HG03354 (cell line): ENCODE measurements at regions not wholly inside any gene's neighbourhood (a gene's known extent, or its start where the extent isn't known, plus 50 kb on each side); places are given as distances from the start of the nearest gene placed in this dataset.
"Not testable (repeated sequence)": the region's sequence is repeated elsewhere in the genome, so short reads cannot be mapped to it uniquely, and the experiment has no call there.

Source experiments
- ATAC-seq: cut with Tn5 transposase; IDR thresholded peaks from one replicate; pipeline ENCODE4 v1.9.1; 2021; ENCODE audit warnings: mild to moderate bottlenecking; ENCODE audit not compliant: unreplicated experiment, poor library complexity, severe bottlenecking

- no peak for ATAC-seq
These were observed 365.2 kb downstream of the HGF start for GRCh38 chr7:81404669-81405068.

GRCh38 chr7:81402227-81402626 lies 367.6 kb downstream of the HGF start:
- no peak for ATAC-seq

GRCh38 chr7:81399471-81399870 lies 370.4 kb downstream of the HGF start:
- no peak for ATAC-seq

GRCh38 chr7:81394029-81394428 lies 375.8 kb downstream of the HGF start:
- no peak for ATAC-seq

GRCh38 chr7:81393018-81393417 lies 376.8 kb downstream of the HGF start:
- no peak for ATAC-seq

GRCh38 chr7:81385370-81385769 lies 384.5 kb downstream of the HGF start:
- no peak for ATAC-seq

- no peak for ATAC-seq
These were observed 386.0 kb downstream of the HGF start for GRCh38 chr7:81383846-81384245.

GRCh38 chr7:81374641-81375040 lies 395.2 kb downstream of the HGF start:
- not testable (repeated sequence) for ATAC-seq

GRCh38 chr7:81370822-81371221 lies 399.0 kb downstream of the HGF start:
- ATAC-seq, result no peak

GRCh38 chr7:81367326-81367931 lies 402.4 kb downstream of the HGF start:
- ATAC-seq, result no peak

- ATAC-seq, result no peak
These were observed 403.3 kb downstream of the HGF start for GRCh38 chr7:81366546-81366945.

GRCh38 chr7:81361769-81362312 lies 408.0 kb downstream of the HGF start:
- no peak for ATAC-seq

- no peak for ATAC-seq
These were observed 413.9 kb downstream of the HGF start for GRCh38 chr7:81355911-81356310.

GRCh38 chr7:81349044-81349443 lies 420.8 kb downstream of the HGF start:
- ATAC-seq, result no peak

GRCh38 chr7:81339946-81340345 lies 421.1 kb upstream of the SEMA3C start:
- no peak for ATAC-seq

GRCh38 chr7:81333536-81333935 lies 414.7 kb upstream of the SEMA3C start:
- ATAC-seq, result no peak

- ATAC-seq, result no peak
These were observed 414.2 kb upstream of the SEMA3C start for GRCh38 chr7:81333004-81333403.

GRCh38 chr7:81331061-81332018 lies 412.5 kb upstream of the SEMA3C start:
- no peak for ATAC-seq

GRCh38 chr7:81330108-81330507 lies 411.3 kb upstream of the SEMA3C start:
- ATAC-seq, result no peak

GRCh38 chr7:81327468-81328266 lies 408.8 kb upstream of the SEMA3C start:
- ATAC-seq, result no peak
